ENCODE measurements at regions not wholly inside any gene's neighbourhood (a gene's known extent, or its start where the extent isn't known, plus 50 kb on each side); places are given as distances from the start of the nearest gene placed in this dataset.

DNA sequence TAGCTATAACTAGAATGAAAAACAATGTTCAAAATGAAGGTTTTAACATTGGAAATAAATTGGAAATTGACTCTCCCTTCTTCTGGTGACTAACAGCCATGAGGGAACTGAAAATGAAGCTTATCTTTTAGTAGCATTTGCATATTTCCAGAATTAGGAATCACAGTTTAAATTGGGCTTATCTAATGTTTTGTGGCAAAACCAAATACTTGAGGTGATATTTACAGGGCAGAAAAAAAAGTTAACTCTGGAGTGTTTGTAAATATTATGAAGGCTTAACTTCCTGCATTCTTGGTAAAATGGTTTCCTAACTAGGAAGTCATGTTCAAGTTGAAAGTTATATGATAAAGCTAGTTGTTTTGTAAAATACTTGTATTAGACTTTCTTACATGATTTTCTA, 96.4 kb upstream of the SOX9 start:
- TF ChIP-seq POLR2A (IDR thresholded peaks at IDR 0.05; ENCODE audit: low read depth, low read length): no peak
- TF ChIP-seq CTCF (conservative IDR thresholded peaks at IDR 0.05; ENCODE audit: low read depth, low read length): no peak
- no peak for TF ChIP-seq CEBPB (IDR thresholded peaks at IDR 0.05; ENCODE audit: low read depth, low read length)
- no peak for TF ChIP-seq RCOR1 (IDR thresholded peaks at IDR 0.05; ENCODE audit: insufficient replicate concordance, low read length)
- TF ChIP-seq MXI1 (IDR thresholded peaks at IDR 0.05; ENCODE audit: borderline replicate concordance, low read depth, low read length): no peak
- no peak for TF ChIP-seq RAD21 (IDR thresholded peaks at IDR 0.05; ENCODE audit: low read length)
- TF ChIP-seq RFX5 (IDR thresholded peaks at IDR 0.05; ENCODE audit: low read depth, low read length): no peak
- no peak for TF ChIP-seq BHLHE40 (IDR thresholded peaks at IDR 0.05; ENCODE audit: low read depth, low read length)
- no peak for TF ChIP-seq MAZ (IDR thresholded peaks at IDR 0.05; ENCODE audit: borderline replicate concordance, low read depth, low read length)

All from IMR-90 (cell line).